ENCODE measurements at regions not wholly inside any gene's neighbourhood (a gene's known extent, or its start where the extent isn't known, plus 50 kb on each side); places are given as distances from the start of the nearest gene placed in this dataset.

DNA sequence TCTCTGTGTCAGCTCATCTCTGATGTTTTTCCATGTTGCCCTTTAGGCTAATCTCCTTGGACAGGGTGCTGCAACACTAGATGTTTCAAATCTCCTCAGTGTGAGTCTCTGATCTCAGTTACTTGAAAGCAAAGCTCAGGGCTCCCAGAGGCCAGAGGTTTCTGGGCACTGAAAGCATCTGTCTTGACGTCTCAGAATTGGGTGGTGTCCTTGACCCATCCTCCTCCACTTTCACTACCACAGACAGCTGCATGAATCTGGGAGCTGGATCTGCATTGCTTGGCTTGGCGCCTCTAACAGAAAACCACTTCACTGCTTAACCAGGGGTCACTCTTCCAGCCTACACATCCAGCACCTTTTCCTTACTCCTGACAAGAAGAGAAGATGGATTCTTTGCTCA lies 399.4 kb downstream of the NXPE2 start:
- intact Hi-C loops (cut with DNase I, micrococcal nuclease): no loop called here
- H3K9me3 Mint-ChIP-seq (ENCODE audit: low read depth): no peaks in the 10 kb centered on the region
- DNase-seq (no peak), ATAC-seq (no peak)
- no peak overlapping the region for H3K4me3 Mint-ChIP-seq
- no peaks in the 10 kb centered on the region for H3K4me1 Mint-ChIP-seq
- ChIA-PET CTCF (interaction anchor here (0.8 kb wide), 1 partner anchor 332 kb away, joined by 3 read pairs; no protein-coding TSS in a partner anchor), POLR2A (no interaction called here)
- no peaks in the 10 kb centered on the region for H3K36me3 Mint-ChIP-seq (ENCODE audit: low read depth)
- H3K27me3 Mint-ChIP-seq: no peaks in the 10 kb centered on the region
- H3K27ac Mint-ChIP-seq: no peak overlapping the region

- Mint-ChIP-seq H3K4me1 (no peaks in the 10 kb centered on the region), H3K36me3 (ENCODE audit: low read depth) (no peaks in the 10 kb centered on the region), H3K4me3 (no peak overlapping the region), H3K9me3 (ENCODE audit: low read depth) (no peaks in the 10 kb centered on the region), H3K27ac (no peak overlapping the region), H3K27me3 (no peaks in the 10 kb centered on the region)
- ATAC-seq: no peak
- POLR2A ChIA-PET: no interaction called here
- DNase-seq: no peak
- CTCF ChIA-PET: no interaction called here
- intact Hi-C loops (cut with DNase I, micrococcal nuclease): no loop called here
Observed at GRCh38 chr11:115078461-115079438, 400.4 kb downstream of the NXPE2 start.

- no peak for DNase-seq
- intact Hi-C loops (cut with DNase I, micrococcal nuclease): no loop called here
- CTCF ChIA-PET: interaction anchor here (1.1 kb wide), 1 partner anchor 9 kb away, joined by 3 read pairs; no protein-coding TSS in a partner anchor
- Mint-ChIP-seq H3K36me3 (ENCODE audit: low read depth) (no peaks in the 10 kb centered on the region), H3K9me3 (ENCODE audit: low read depth) (no peaks in the 10 kb centered on the region), H3K27ac (no peak overlapping the region), H3K4me3 (no peak overlapping the region), H3K27me3 (no peaks in the 10 kb centered on the region), H3K4me1 (no peaks in the 10 kb centered on the region)
- POLR2A ChIA-PET: no interaction called here
- no peak for ATAC-seq
Observed at GRCh38 chr11:115080923-115081680, 402.8 kb downstream of the NXPE2 start.

- H3K9me3 Mint-ChIP-seq (ENCODE audit: low read depth): no peaks in the 10 kb centered on the region
- intact Hi-C loops (cut with DNase I, micrococcal nuclease): no loop called here
- CTCF ChIA-PET: no interaction called here
Observed at GRCh38 chr11:115081972-115082371, 403.6 kb downstream of the NXPE2 start.

GRCh38 chr11:115083144-115083806 lies 404.9 kb downstream of the NXPE2 start:
- ATAC-seq: no peak
- Mint-ChIP-seq H3K4me1 (no peaks in the 10 kb centered on the region), H3K9me3 (ENCODE audit: low read depth) (no peaks in the 10 kb centered on the region), H3K36me3 (ENCODE audit: low read depth) (no peaks in the 10 kb centered on the region), H3K27ac (no peak overlapping the region), H3K27me3 (no peaks in the 10 kb centered on the region), H3K4me3 (no peak overlapping the region)
- ChIA-PET POLR2A (no interaction called here), CTCF (interaction anchor here (0.7 kb wide), 1 partner anchor 9 kb away, joined by 3 read pairs; no protein-coding TSS in a partner anchor)
- DNase-seq: no peak
- intact Hi-C loops (cut with DNase I, micrococcal nuclease): no loop called here

More at GRCh38 chr11:115081972-115082371, 403.6 kb downstream of the NXPE2 start:
- Mint-ChIP-seq H3K27ac (no peak overlapping the region), H3K27me3 (no peaks in the 10 kb centered on the region), H3K4me1 (no peaks in the 10 kb centered on the region), H3K4me3 (no peak overlapping the region), H3K36me3 (ENCODE audit: low read depth) (no peaks in the 10 kb centered on the region)
- POLR2A ChIA-PET: no interaction called here
- ATAC-seq (no peak), DNase-seq (no peak)

DNA sequence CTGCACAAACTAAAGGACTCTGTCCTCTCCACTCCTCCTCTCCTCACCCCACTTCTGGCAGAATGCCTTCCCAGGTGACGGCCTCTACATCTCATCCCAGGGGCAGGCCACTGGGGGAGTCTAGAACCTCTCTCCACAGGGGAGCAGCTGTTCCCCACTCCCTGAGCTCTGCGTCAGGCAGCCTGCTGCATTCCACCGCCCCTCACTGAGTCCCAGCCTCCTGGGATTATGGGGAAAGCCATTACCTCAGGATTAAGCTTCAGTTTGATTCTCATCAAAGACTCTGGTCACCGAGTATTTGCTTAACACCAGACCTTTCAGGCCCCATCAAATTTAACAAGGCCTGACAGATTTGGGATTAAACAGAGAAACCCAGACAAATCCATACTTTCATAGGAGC lies 405.9 kb downstream of the NXPE2 start:
- Mint-ChIP-seq H3K27me3 (no peaks in the 10 kb centered on the region), H3K27ac (no peak overlapping the region), H3K9me3 (ENCODE audit: low read depth) (no peaks in the 10 kb centered on the region), H3K4me1 (no peaks in the 10 kb centered on the region), H3K36me3 (ENCODE audit: low read depth) (no peaks in the 10 kb centered on the region), H3K4me3 (no peak overlapping the region)
- ChIA-PET CTCF (no interaction called here), POLR2A (no interaction called here)
- DNase-seq (no peak), ATAC-seq (no peak)
- intact Hi-C loops (cut with DNase I, micrococcal nuclease): no loop called here

GRCh38 chr11:115085461-115086210 lies 407.3 kb downstream of the NXPE2 start:
- no peaks in the 10 kb centered on the region for H3K27me3 Mint-ChIP-seq
- CTCF ChIA-PET: no interaction called here

GRCh38 chr11:115087791-115088190 lies 409.5 kb downstream of the NXPE2 start:
- Mint-ChIP-seq H3K4me1 (no peaks in the 10 kb centered on the region), H3K27ac (no peak overlapping the region), H3K27me3 (no peaks in the 10 kb centered on the region), H3K9me3 (ENCODE audit: low read depth) (no peaks in the 10 kb centered on the region), H3K4me3 (no peak overlapping the region), H3K36me3 (ENCODE audit: low read depth) (no peaks in the 10 kb centered on the region)
- intact Hi-C loops (cut with DNase I, micrococcal nuclease): no loop called here
- ATAC-seq (no peak), DNase-seq (no peak)
- ChIA-PET CTCF (no interaction called here), POLR2A (no interaction called here)

More at GRCh38 chr11:115085461-115086210, 407.3 kb downstream of the NXPE2 start:
- Mint-ChIP-seq H3K9me3 (ENCODE audit: low read depth) (no peaks in the 10 kb centered on the region), H3K4me3 (no peak overlapping the region), H3K36me3 (ENCODE audit: low read depth) (no peaks in the 10 kb centered on the region), H3K27ac (no peak overlapping the region), H3K4me1 (no peaks in the 10 kb centered on the region)
- ATAC-seq (no peak), DNase-seq (no peak)
- intact Hi-C loops (cut with DNase I, micrococcal nuclease): no loop called here
- POLR2A ChIA-PET: no interaction called here

DNA sequence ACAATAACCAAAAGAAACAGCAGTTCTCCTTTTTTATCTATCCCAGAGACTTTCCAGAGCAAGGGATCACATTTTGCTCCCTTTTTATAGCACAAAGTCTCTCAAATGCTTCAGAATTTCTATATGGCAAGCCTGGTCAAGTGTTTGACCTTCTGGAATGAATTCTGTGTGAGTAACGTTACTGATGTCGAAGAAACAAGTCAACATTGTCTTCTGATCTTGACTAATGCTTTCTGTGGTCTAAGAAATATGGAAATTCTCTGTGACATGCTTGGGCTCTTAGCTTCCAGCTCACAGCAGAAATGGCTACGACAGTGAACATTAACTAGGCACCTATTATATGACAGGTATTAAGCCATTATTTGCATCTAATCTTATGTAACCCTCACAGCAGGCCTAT lies 411.7 kb downstream of the CADM1 start:
- CTCF ChIA-PET: interaction anchor here (0.8 kb wide), 1 partner anchor 10 kb away, joined by 3 read pairs; no protein-coding TSS in a partner anchor
- no peak overlapping the region for H3K27ac Mint-ChIP-seq
- H3K9me3 Mint-ChIP-seq (ENCODE audit: low read depth): no peaks in the 10 kb centered on the region
- no peaks in the 10 kb centered on the region for H3K4me1 Mint-ChIP-seq
- intact Hi-C loops (cut with DNase I, micrococcal nuclease): no loop called here
- H3K27me3 Mint-ChIP-seq: peaks cover 5% of the 10 kb centered on the region
- DNase-seq (no peak), ATAC-seq (no peak)
- H3K4me3 Mint-ChIP-seq: no peak overlapping the region
- POLR2A ChIA-PET: no interaction called here
- no peaks in the 10 kb centered on the region for H3K36me3 Mint-ChIP-seq (ENCODE audit: low read depth)

- Mint-ChIP-seq H3K4me1 (no peaks in the 10 kb centered on the region), H3K27me3 (peaks cover 5% of the 10 kb centered on the region), H3K27ac (no peak overlapping the region), H3K4me3 (no peak overlapping the region), H3K36me3 (ENCODE audit: low read depth) (no peaks in the 10 kb centered on the region), H3K9me3 (ENCODE audit: low read depth) (no peaks in the 10 kb centered on the region)
- DNase-seq (no peak), ATAC-seq (no peak)
- intact Hi-C loops (cut with DNase I, micrococcal nuclease): no loop called here
- CTCF ChIA-PET: interaction anchor here (0.6 kb wide), 1 partner anchor 1539 kb away, joined by 3 read pairs; no protein-coding TSS in a partner anchor
- POLR2A ChIA-PET: no interaction called here
Observed at GRCh38 chr11:115097796-115098408, 406.3 kb downstream of the CADM1 start.

DNA sequence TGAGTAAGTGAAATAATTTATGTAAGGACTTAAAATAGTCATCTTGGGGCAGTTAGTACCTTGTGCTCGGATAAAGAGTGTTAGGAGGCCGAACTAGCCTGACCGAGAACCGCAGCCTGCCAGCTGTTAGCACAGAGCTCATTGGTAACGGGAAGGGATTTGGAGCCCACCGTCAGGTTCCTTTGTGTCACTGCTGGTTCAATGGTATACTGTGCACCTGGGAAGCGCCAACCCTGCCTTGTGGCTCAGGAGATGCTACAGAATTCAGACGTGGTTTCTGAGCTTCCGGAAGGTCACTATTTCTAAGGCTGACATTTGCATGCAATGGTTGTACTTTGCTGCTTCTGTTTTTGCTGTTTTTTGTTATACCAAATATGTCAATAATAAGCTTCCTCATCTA lies 403.5 kb downstream of the CADM1 start:
- Mint-ChIP-seq H3K27me3 (peaks cover 1% of the 10 kb centered on the region), H3K4me3 (no peak overlapping the region), H3K36me3 (ENCODE audit: low read depth) (no peaks in the 10 kb centered on the region), H3K9me3 (ENCODE audit: low read depth) (no peaks in the 10 kb centered on the region), H3K4me1 (no peaks in the 10 kb centered on the region), H3K27ac (no peak overlapping the region)
- no peak for DNase-seq
- ChIA-PET CTCF (interaction anchor here (0.6 kb wide), 1 partner anchor 920 kb away, joined by 3 read pairs; no protein-coding TSS in a partner anchor), POLR2A (no interaction called here)
- no peak for ATAC-seq
- intact Hi-C loops (cut with DNase I, micrococcal nuclease): no loop called here

Measured in activated CD4-positive, alpha-beta T cell treated with anti-CD3 and anti-CD28 coated beads for 36 hours (primary cell).